WERI-Rb-1 (cell line): ENCODE measurements at regions not wholly inside any gene's neighbourhood (a gene's known extent, or its start where the extent isn't known, plus 50 kb on each side); places are given as distances from the start of the nearest gene placed in this dataset.

Experiments used
- DNase-seq: peaks from one replicate; pipeline ENCODE4 v3.0.0-alpha.2; 2020
- H3K27ac ChIP-seq: fragments of 250-450 bp; sonication (Bioruptor Pico); 2 replicates; pipeline ENCODE4 v1.5.1; 2020; ENCODE audit warnings: mild to moderate bottlenecking, moderate library complexity
- H3K27me3 ChIP-seq: fragments of 250-450 bp; sonication (Bioruptor Pico); 2 replicates; pipeline ENCODE4 v1.5.1; 2021; ENCODE audit warnings: mild to moderate bottlenecking, low read depth, moderate library complexity; ENCODE audit not compliant: insufficient read depth, severe bottlenecking
- H3K36me3 ChIP-seq: fragments of 250-450 bp; sonication (Bioruptor Pico); 2 replicates; pipeline ENCODE4 v1.5.1; 2020; ENCODE audit warnings: mild to moderate bottlenecking, moderate library complexity
- H3K4me3 ChIP-seq: 2 replicates; pipeline ENCODE4 v1.5.1; 2011; ENCODE audit warnings: low read depth, mild to moderate bottlenecking, control low read depth, low read length
- H3K9me3 ChIP-seq: fragments of 250-450 bp; sonication (Bioruptor Pico); 2 replicates; pipeline ENCODE4 v1.5.1; 2021; ENCODE audit warnings: mild to moderate bottlenecking, moderate library complexity; ENCODE audit not compliant: severe bottlenecking
- CTCF ChIP-seq: IDR thresholded peaks from 2 replicates; pipeline ENCODE4 v1.5.1; 2011; ENCODE audit warnings: low read depth, mild to moderate bottlenecking, control low read depth, inconsistent platforms, low read length

- H3K36me3 ChIP-seq = no peaks in the 10 kb centered on the region
- no peak for DNase-seq
- no peaks in the 10 kb centered on the region for H3K9me3 ChIP-seq
- H3K27me3 ChIP-seq = peaks cover 88% of the 10 kb centered on the region
- no peak overlapping the region for H3K4me3 ChIP-seq
- no peak overlapping the region for H3K27ac ChIP-seq
- no peak for TF ChIP-seq CTCF
Observed at GRCh38 chr15:91555312-91555711, 298.2 kb upstream of the SLCO3A1 start.

DNA sequence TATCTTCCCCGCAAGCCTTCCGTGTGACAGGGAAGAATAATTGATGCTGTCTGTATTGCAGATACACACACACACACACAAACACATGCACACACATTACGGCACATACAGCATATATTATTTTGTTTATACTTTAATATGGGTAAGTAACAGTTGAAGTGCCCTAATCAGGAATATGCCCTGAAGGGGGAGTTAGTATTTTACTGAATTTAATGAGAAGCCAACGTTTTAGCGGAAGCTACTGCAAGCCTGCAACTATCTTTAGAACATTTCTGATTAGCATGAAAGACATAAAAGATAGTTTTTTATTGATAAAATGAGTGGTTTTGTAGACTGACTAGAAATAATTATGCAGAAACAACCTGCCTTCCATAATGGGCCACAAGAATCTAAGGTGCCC, 296.6 kb upstream of the SLCO3A1 start:
- peaks cover 82% of the 10 kb centered on the region for H3K27me3 ChIP-seq
- H3K36me3 ChIP-seq = no peaks in the 10 kb centered on the region
- H3K9me3 ChIP-seq = no peaks in the 10 kb centered on the region
- no peak overlapping the region for H3K4me3 ChIP-seq
- no peak for TF ChIP-seq CTCF
- DNase-seq = no peak
- no peak overlapping the region for H3K27ac ChIP-seq

DNA sequence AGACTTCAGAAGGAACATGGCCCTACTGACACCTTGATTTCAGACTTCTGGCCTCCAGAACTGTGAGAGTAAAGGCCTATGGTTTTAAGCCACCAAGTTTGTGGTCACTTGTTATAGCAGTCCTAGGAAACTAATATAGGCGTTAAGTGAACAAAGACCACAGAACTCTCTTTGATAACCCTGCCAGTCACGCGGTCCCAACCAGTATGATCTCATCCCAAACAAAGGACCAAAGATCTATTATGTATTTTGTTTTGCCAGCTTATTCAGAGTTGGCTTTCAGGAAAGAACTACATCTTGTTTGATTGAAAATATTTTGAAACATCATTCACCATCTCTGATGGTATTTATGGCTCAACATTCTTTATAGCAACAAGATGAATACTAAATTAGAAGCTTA, 294.4 kb upstream of the SLCO3A1 start:
- no peak for TF ChIP-seq CTCF
- Histone ChIP-seq H3K27ac (no peak overlapping the region), H3K9me3 (no peaks in the 10 kb centered on the region), H3K27me3 (peaks cover 84% of the 10 kb centered on the region), H3K4me3 (no peak overlapping the region), H3K36me3 (no peaks in the 10 kb centered on the region)
- no peak for DNase-seq

GRCh38 chr15:91561371-91562100, 292.0 kb upstream of the SLCO3A1 start:
- H3K27ac ChIP-seq = no peak overlapping the region
- TF ChIP-seq CTCF = no peak

GRCh38 chr15:91562698-91563097, 290.8 kb upstream of the SLCO3A1 start:
- Histone ChIP-seq H3K36me3 (no peaks in the 10 kb centered on the region), H3K9me3 (no peaks in the 10 kb centered on the region), H3K27me3 (peaks cover 79% of the 10 kb centered on the region), H3K27ac (no peak overlapping the region), H3K4me3 (no peak overlapping the region)
- no peak for DNase-seq
- no peak for TF ChIP-seq CTCF

More at GRCh38 chr15:91561371-91562100, 292.0 kb upstream of the SLCO3A1 start:
- no peaks in the 10 kb centered on the region for H3K9me3 ChIP-seq
- DNase-seq = no peak
- H3K4me3 ChIP-seq = no peak overlapping the region
- peaks cover 83% of the 10 kb centered on the region for H3K27me3 ChIP-seq
- no peaks in the 10 kb centered on the region for H3K36me3 ChIP-seq

DNA sequence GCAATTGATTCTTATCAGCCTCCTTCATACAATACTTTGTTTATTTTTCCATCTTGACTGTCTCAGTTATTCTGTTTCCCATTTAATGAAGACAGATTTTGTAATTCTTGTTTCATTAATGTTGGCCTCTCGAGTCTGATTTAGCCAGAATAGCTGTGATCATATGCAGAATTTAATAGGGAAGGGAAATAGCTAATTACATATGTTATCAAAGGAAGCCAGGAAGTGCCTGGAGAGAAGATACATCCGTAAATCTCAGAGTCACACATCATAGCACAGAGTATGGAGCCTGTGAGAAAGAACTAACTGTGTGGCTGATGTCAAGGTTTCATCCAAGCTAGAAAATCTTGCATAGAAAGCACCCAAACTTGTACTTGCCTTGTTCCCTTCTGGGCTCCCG, 288.9 kb upstream of the SLCO3A1 start:
- Histone ChIP-seq H3K4me3 (no peak overlapping the region), H3K27ac (no peak overlapping the region), H3K9me3 (no peaks in the 10 kb centered on the region), H3K36me3 (no peaks in the 10 kb centered on the region), H3K27me3 (peaks cover 80% of the 10 kb centered on the region)
- no peak for TF ChIP-seq CTCF
- no peak for DNase-seq
